ENCODE measurements at regions not wholly inside any gene's neighbourhood (a gene's known extent, or its start where the extent isn't known, plus 50 kb on each side); places are given as distances from the start of the nearest gene placed in this dataset.

- H3K4me2 ChIP-seq (ENCODE audit: low read depth, low read length, poor library complexity, severe bottlenecking) = no peak overlapping the region
- no peak overlapping the region for H3K27ac ChIP-seq (ENCODE audit: low read depth, low read length)
- no peaks in the 10 kb centered on the region for H3K27me3 ChIP-seq (ENCODE audit: low read length)
- no peak overlapping the region for H3K4me3 ChIP-seq (ENCODE audit: insufficient read depth, low read length, poor library complexity, severe bottlenecking)
- no peak for TF ChIP-seq CTCF (IDR thresholded peaks at IDR 0.05; ENCODE audit: insufficient read depth, low read length, poor library complexity, severe bottlenecking)
- TF ChIP-seq EZH2phosphoT487 (conservative IDR thresholded peaks at IDR 0.05; ENCODE audit: low read length) = no peak
- H3F3A ChIP-seq (ENCODE audit: insufficient read depth) = no peaks in the 10 kb centered on the region
- no peaks in the 10 kb centered on the region for H3K9me2 ChIP-seq (replicated peaks; ENCODE audit: insufficient read depth, low read length)
- H3K36me3 ChIP-seq (ENCODE audit: low read length) = no peaks in the 10 kb centered on the region
- H3K79me2 ChIP-seq (ENCODE audit: insufficient read depth, low read length) = no peaks in the 10 kb centered on the region
- H3K9me3 ChIP-seq (ENCODE audit: insufficient read depth, low read length) = no peaks in the 10 kb centered on the region
- no peak overlapping the region for H3K9ac ChIP-seq (ENCODE audit: low read length)
- H4K20me1 ChIP-seq (ENCODE audit: low read depth, low read length) = no peaks in the 10 kb centered on the region
- H2AFZ ChIP-seq (ENCODE audit: low read depth, low read length, severe bottlenecking) = no peak overlapping the region
These were observed 343.7 kb downstream of the MID1IP1 start for GRCh38 chrX:39144956-39145355.

- Histone ChIP-seq H3K27me3 (ENCODE audit: low read length) (no peaks in the 10 kb centered on the region), H3K9ac (ENCODE audit: low read length) (no peak overlapping the region), H3K9me2 (replicated peaks; ENCODE audit: insufficient read depth, low read length) (no peaks in the 10 kb centered on the region), H3K27ac (ENCODE audit: low read depth, low read length) (no peak overlapping the region), H4K20me1 (ENCODE audit: low read depth, low read length) (no peaks in the 10 kb centered on the region), H3K4me2 (ENCODE audit: low read depth, low read length, poor library complexity, severe bottlenecking) (no peak overlapping the region), H2AFZ (ENCODE audit: low read depth, low read length, severe bottlenecking) (no peak overlapping the region), H3K79me2 (ENCODE audit: insufficient read depth, low read length) (no peaks in the 10 kb centered on the region), H3K36me3 (ENCODE audit: low read length) (no peaks in the 10 kb centered on the region), H3K9me3 (ENCODE audit: insufficient read depth, low read length) (no peaks in the 10 kb centered on the region), H3K4me3 (ENCODE audit: insufficient read depth, low read length, poor library complexity, severe bottlenecking) (no peak overlapping the region), H3F3A (ENCODE audit: insufficient read depth) (no peaks in the 10 kb centered on the region)
- TF ChIP-seq CTCF (IDR thresholded peaks at IDR 0.05; ENCODE audit: insufficient read depth, low read length, poor library complexity, severe bottlenecking) = no peak
- no peak for TF ChIP-seq EZH2phosphoT487 (conservative IDR thresholded peaks at IDR 0.05; ENCODE audit: low read length)
These were observed 344.6 kb downstream of the MID1IP1 start for GRCh38 chrX:39145859-39146258.

GRCh38 chrX:39149761-39150160 is 348.5 kb downstream of the MID1IP1 start:
- Histone ChIP-seq H3K4me3 (ENCODE audit: insufficient read depth, low read length, poor library complexity, severe bottlenecking) (no peak overlapping the region), H3K9me3 (ENCODE audit: insufficient read depth, low read length) (no peaks in the 10 kb centered on the region), H3K9ac (ENCODE audit: low read length) (no peak overlapping the region), H2AFZ (ENCODE audit: low read depth, low read length, severe bottlenecking) (no peak overlapping the region), H3F3A (ENCODE audit: insufficient read depth) (no peaks in the 10 kb centered on the region), H3K27ac (ENCODE audit: low read depth, low read length) (no peak overlapping the region), H3K4me2 (ENCODE audit: low read depth, low read length, poor library complexity, severe bottlenecking) (no peak overlapping the region), H3K27me3 (ENCODE audit: low read length) (no peaks in the 10 kb centered on the region), H3K36me3 (ENCODE audit: low read length) (no peaks in the 10 kb centered on the region), H3K79me2 (ENCODE audit: insufficient read depth, low read length) (no peaks in the 10 kb centered on the region), H3K9me2 (replicated peaks; ENCODE audit: insufficient read depth, low read length) (no peaks in the 10 kb centered on the region), H4K20me1 (ENCODE audit: low read depth, low read length) (no peaks in the 10 kb centered on the region)
- TF ChIP-seq EZH2phosphoT487 (conservative IDR thresholded peaks at IDR 0.05; ENCODE audit: low read length) = no peak
- TF ChIP-seq CTCF (IDR thresholded peaks at IDR 0.05; ENCODE audit: insufficient read depth, low read length, poor library complexity, severe bottlenecking) = peak; percentile 32
